DND-41 (cell line): ENCODE measurements at regions not wholly inside any gene's neighbourhood (a gene's known extent, or its start where the extent isn't known, plus 50 kb on each side); places are given as distances from the start of the nearest gene placed in this dataset.

ENCODE experiments used
- ATAC-seq: fragments of 200-7000 bp; cut with Tn5 transposase; 3 replicates; pipeline ENCODE4 v1.9.1; 2021; ENCODE audit warnings: low read depth; ENCODE audit not compliant: insufficient read depth
- DNase-seq: peaks from one replicate; pipeline ENCODE4 v3.0.0-alpha.2; 2020
- H2AFZ ChIP-seq: 2 replicates; pipeline ENCODE4 v1.6.0; 2012; ENCODE audit warnings: low read depth, low read length
- H3K27ac ChIP-seq: 2 replicates; pipeline ENCODE4 v1.5.1; 2012; ENCODE audit warnings: low read length, inconsistent platforms
- H3K27me3 ChIP-seq: fragments of 200-600 bp; sonication (generic); 2 replicates; pipeline ENCODE4 v1.6.0; 2012; ENCODE audit warnings: low read length, mild to moderate bottlenecking, inconsistent platforms; ENCODE audit not compliant: insufficient read depth, poor library complexity
- H3K36me3 ChIP-seq: 2 replicates; pipeline ENCODE4 v1.5.1; 2012; ENCODE audit warnings: low read length, inconsistent platforms; ENCODE audit not compliant: insufficient read depth
- H3K4me1 ChIP-seq: 2 replicates; pipeline ENCODE4 v1.5.1; 2012; ENCODE audit warnings: mild to moderate bottlenecking, low read length; ENCODE audit not compliant: insufficient read depth
- H3K4me2 ChIP-seq: 2 replicates; pipeline ENCODE4 v1.6.0; 2012; ENCODE audit warnings: mild to moderate bottlenecking, moderate library complexity, low read length, inconsistent platforms; ENCODE audit not compliant: insufficient read depth
- H3K4me3 ChIP-seq, 2 experiments: fragments of 200-600 bp in 1 of 2; shearing (Covaris generic) in 1 of 2; 2 replicates each; pipeline ENCODE4 v1.5.1; 2012 to 2016; ENCODE audit warnings: inconsistent platforms in 2 of 2, low read length in 2 of 2, mild to moderate bottlenecking in 2 of 2, low read depth in 1 of 2, moderate library complexity in 1 of 2
- H3K79me2 ChIP-seq: 2 replicates; pipeline ENCODE4 v1.6.0; 2012; ENCODE audit warnings: low read length, inconsistent platforms; ENCODE audit not compliant: insufficient read depth
- H3K9ac ChIP-seq: 2 replicates; pipeline ENCODE4 v1.6.0; 2012; ENCODE audit warnings: low read depth, mild to moderate bottlenecking, inconsistent platforms, low read length, moderate library complexity
- H3K9me3 ChIP-seq: 2 replicates; pipeline ENCODE4 v1.5.1; 2012; ENCODE audit warnings: low read length, moderate library complexity, mild to moderate bottlenecking, inconsistent platforms; ENCODE audit not compliant: insufficient read depth, severe bottlenecking
- H4K20me1 ChIP-seq: 2 replicates; pipeline ENCODE4 v1.6.0; 2012; ENCODE audit warnings: low read length; ENCODE audit not compliant: insufficient read depth
- EZH2 ChIP-seq: IDR thresholded peaks from 3 replicates; pipeline ENCODE4 v1.6.1; 2012; ENCODE audit warnings: borderline replicate concordance, low read depth, mild to moderate bottlenecking, moderate library complexity, low read length, inconsistent platforms; ENCODE audit not compliant: severe bottlenecking
- TF ChIP-seq, protein P1 (sequence below): IDR thresholded peaks from 2 replicates; pipeline ENCODE4 v1.5.1; 2012; ENCODE audit warnings: borderline replicate concordance, low read length, moderate library complexity, mild to moderate bottlenecking; ENCODE audit not compliant: poor library complexity, severe bottlenecking; ENCODE audit errors: extremely low read depth

DNA sequence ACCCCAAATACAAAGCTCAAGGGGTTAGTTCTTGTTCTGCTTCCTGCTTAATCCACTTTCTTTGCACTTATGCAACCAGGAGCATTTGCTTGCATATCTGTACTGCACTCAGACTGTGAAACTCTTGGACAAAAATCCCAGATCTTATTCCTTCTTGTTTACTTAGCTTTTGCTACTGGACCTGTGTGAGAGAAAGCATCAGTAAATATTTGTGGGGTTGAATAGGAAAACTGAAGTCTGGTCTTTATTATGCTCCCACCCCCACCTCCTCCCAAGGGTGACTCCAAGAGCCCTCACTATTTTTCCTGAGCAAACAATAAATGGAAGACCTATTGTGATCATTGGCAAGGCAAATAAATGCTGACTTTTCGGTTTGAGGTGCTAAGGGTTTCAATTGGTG, 57.1 kb upstream of the VSTM2A start:
- Histone ChIP-seq H3K27me3 (no peaks in the 10 kb centered on the region), H3K27ac (no peak overlapping the region), H3K4me3 (no peak overlapping the region), H3K9ac (no peak overlapping the region), H3K79me2 (no peaks in the 10 kb centered on the region), H4K20me1 (no peaks in the 10 kb centered on the region), H3K4me2 (no peak overlapping the region), H2AFZ (no peak overlapping the region), H3K9me3 (no peaks in the 10 kb centered on the region), H3K4me1 (no peaks in the 10 kb centered on the region), H3K36me3 (no peaks in the 10 kb centered on the region)
- ATAC-seq: no peak
- no peak for TF ChIP-seq EZH2
- TF ChIP-seq, protein P1, sequence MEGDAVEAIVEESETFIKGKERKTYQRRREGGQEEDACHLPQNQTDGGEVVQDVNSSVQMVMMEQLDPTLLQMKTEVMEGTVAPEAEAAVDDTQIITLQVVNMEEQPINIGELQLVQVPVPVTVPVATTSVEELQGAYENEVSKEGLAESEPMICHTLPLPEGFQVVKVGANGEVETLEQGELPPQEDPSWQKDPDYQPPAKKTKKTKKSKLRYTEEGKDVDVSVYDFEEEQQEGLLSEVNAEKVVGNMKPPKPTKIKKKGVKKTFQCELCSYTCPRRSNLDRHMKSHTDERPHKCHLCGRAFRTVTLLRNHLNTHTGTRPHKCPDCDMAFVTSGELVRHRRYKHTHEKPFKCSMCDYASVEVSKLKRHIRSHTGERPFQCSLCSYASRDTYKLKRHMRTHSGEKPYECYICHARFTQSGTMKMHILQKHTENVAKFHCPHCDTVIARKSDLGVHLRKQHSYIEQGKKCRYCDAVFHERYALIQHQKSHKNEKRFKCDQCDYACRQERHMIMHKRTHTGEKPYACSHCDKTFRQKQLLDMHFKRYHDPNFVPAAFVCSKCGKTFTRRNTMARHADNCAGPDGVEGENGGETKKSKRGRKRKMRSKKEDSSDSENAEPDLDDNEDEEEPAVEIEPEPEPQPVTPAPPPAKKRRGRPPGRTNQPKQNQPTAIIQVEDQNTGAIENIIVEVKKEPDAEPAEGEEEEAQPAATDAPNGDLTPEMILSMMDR: no peak
- DNase-seq: no peak
